GM21390 (cell line): ENCODE measurements at regions not wholly inside any gene's neighbourhood (a gene's known extent, or its start where the extent isn't known, plus 50 kb on each side); places are given as distances from the start of the nearest gene placed in this dataset.
A peak's percentile ranks its signal among the peaks of the same experiment; 100 is the strongest.
"Not testable (repeated sequence)": the region's sequence is repeated elsewhere in the genome, so short reads cannot be mapped to it uniquely, and the experiment has no call there.

Source experiments
- ATAC-seq: cut with Tn5 transposase; IDR thresholded peaks from one replicate; pipeline ENCODE4 v1.9.1; 2021; ENCODE audit not compliant: unreplicated experiment

GRCh38 chr4:123624959-123625358 is 228.4 kb downstream of the SPRY1 start:
- no peak for ATAC-seq

DNA sequence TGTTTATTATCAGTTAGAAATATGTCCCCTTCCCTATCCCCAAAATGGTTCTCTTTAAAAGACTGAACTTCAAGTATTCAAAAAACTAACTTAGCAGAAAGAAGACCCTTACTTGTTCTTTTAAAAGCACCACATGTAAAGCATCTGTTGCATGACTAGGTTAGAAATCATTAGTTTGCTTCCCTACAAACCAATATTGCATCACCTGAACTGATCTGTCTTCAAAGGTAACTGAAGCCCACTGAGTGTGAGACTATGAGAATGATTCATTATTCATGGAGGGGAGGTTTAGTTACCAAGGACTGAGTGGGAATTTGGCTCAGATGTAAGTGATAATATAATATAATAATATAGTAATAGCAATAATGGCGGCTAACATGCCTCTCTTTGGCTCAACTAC is 231.7 kb downstream of the SPRY1 start:
- no peak for ATAC-seq

GRCh38 chr4:123631786-123632692 is 235.4 kb downstream of the SPRY1 start:
- ATAC-seq = no peak

GRCh38 chr4:123632693-123633030 is 236.1 kb downstream of the SPRY1 start:
- no peak for ATAC-seq

DNA sequence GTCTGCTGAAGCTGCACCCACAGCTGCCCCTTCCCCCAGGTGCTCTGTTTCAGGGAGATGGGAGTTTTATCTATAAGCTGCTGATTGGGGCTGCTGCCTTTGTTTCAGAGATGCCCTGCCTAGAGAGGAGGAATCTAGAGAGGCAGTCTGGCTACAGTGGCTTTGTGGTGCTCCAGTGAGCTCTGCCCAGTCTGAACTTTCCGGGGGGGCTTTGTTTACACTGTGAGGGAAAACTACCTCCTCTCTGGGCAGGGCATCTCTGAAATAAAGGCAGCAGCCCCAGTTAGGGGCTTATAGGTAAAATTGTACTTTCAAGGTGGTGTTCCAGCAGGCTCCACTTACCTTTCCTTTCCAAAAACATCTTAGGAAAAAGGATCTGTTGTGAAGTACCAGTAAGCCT is 242.2 kb downstream of the SPRY1 start:
- ATAC-seq = no peak

GRCh38 chr4:123640271-123640670 is 243.7 kb downstream of the SPRY1 start:
- no peak for ATAC-seq

GRCh38 chr4:123640824-123641223 is 244.2 kb downstream of the SPRY1 start:
- ATAC-seq = no peak

- no peak for ATAC-seq
These were observed 247.1 kb downstream of the SPRY1 start for GRCh38 chr4:123643691-123644090.

DNA sequence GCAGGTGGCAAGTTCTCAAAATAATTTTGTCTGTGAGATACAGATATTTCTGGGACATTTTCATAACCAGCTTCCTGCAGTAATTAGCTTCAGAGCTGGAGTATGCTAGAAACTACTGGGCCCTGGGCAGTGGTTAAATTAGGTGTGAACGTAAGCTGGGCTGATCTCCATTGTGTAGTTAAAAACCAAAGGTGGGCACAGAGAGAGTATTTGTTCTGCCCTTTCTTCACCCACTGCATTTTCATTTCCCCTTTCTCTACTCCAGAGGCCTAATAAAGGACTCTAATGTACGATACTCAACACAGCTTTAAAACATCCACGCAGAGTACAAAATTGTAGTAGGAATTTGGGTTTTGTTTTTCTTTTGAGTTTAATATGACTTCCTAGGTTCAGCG is 252.7 kb downstream of the SPRY1 start:
- ATAC-seq = peak; percentile 92

- peak; percentile 19 for ATAC-seq
These were observed 253.2 kb downstream of the SPRY1 start for GRCh38 chr4:123649645-123650391.

- ATAC-seq = no peak
These were observed 254.5 kb downstream of the SPRY1 start for GRCh38 chr4:123651066-123651465.

GRCh38 chr4:123651536-123652180 is 255.1 kb downstream of the SPRY1 start:
- ATAC-seq = no peak

GRCh38 chr4:123652476-123652875 is 255.9 kb downstream of the SPRY1 start:
- ATAC-seq = no peak

- no peak for ATAC-seq
These were observed 256.6 kb downstream of the SPRY1 start for GRCh38 chr4:123653236-123653635.

DNA sequence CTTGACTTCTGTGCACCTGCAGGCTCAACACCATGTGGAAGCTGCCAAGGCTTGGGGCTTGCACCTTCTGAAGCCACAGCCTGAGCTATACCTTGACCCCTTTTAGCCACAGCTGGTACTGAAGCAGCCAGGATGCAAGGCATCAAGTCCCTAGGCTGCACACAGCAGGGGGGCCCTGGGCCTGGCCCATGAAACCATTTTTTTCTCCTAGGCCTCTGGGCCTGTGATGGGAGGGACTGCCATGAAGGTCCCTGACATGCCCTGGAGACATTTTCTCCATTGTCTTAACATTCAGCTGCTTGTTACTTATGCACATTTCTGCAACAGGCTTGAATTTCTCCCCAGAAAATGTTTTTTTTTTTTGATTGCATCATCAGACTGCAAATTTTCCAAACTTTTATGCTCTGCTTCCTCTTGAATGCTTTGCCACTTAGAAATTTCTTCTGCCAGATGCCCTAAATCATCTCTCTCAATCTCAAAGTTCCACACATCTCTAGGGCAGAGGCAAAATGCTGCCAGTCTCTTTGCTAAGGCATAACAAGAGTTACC is 260.2 kb downstream of the SPRY1 start:
- not testable (repeated sequence) for ATAC-seq

- not testable (repeated sequence) for ATAC-seq
These were observed 261.0 kb downstream of the SPRY1 start for GRCh38 chr4:123657606-123658005.

DNA sequence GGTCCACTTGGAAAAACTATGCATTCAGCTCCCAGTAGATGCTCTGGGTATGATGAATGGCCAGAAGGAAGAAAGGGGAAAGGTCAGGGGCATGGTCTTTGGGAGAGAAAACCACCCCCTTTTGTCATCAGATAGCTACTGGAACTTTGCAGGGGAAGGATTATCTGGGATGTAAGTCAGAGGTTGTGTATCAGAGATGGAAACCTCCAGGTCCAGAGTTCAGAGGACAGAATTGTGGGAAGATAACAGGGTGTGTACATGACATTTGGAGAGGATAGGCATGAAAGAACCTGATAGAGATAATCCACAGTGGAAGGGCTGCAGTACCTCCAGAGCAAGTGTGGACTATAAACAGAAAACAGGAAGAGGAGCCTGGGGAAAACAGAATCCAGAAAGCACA is 262.7 kb downstream of the SPRY1 start:
- no peak for ATAC-seq

GRCh38 chr4:123659730-123660129 is 263.1 kb downstream of the SPRY1 start:
- ATAC-seq = peak; percentile 61

GRCh38 chr4:123661080-123661737 is 264.6 kb downstream of the SPRY1 start:
- no peak for ATAC-seq

DNA sequence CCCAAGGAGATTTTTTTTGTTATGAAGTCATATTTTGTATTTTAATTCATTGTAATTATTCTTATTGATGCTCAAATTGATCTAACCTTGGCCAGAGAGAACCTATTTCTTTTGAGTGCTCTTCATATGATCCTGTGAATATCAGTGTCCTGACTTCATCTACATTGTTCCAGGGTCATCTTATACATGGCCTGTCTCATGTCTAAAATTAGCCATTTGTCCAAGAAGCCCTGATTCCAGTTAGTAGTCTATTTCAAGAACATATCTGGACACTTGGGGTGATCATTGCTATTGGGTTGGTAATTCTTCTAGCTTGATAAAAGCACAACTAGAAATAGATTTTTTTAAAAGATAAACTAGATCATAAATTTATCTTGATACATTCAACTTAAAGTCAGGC is 266.2 kb downstream of the SPRY1 start:
- no peak for ATAC-seq

- ATAC-seq = no peak
These were observed 269.9 kb downstream of the SPRY1 start for GRCh38 chr4:123666486-123666885.
